ENCODE measurements at regions not wholly inside any gene's neighbourhood (a gene's known extent, or its start where the extent isn't known, plus 50 kb on each side); places are given as distances from the start of the nearest gene placed in this dataset.

DNA sequence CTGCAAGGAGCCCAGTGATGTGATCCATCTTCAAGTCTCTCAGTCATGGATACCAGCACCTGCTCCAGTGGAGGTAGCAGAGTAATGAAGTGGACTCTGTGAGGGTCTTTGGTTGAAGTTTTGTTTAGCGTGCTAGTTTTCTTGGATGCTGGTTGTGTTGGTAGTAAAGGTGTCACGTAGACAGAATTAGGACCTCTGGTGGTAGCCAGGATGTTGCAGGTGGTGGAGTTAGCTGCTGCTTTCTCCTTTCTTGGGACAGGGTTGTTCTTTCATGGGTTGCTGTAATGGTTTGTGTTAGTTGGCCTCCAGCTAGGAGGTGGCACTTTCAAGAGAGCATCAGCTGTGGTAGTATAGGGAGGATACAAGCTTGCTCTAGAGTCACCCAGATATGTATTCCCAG, 125.2 kb downstream of the ANXA2 start:
- no peak for TF ChIP-seq POLR2A (IDR thresholded peaks at IDR 0.05)
- TF ChIP-seq POLR2AphosphoS5 (IDR thresholded peaks at IDR 0.05): no peak
- TF ChIP-seq, protein P1, sequence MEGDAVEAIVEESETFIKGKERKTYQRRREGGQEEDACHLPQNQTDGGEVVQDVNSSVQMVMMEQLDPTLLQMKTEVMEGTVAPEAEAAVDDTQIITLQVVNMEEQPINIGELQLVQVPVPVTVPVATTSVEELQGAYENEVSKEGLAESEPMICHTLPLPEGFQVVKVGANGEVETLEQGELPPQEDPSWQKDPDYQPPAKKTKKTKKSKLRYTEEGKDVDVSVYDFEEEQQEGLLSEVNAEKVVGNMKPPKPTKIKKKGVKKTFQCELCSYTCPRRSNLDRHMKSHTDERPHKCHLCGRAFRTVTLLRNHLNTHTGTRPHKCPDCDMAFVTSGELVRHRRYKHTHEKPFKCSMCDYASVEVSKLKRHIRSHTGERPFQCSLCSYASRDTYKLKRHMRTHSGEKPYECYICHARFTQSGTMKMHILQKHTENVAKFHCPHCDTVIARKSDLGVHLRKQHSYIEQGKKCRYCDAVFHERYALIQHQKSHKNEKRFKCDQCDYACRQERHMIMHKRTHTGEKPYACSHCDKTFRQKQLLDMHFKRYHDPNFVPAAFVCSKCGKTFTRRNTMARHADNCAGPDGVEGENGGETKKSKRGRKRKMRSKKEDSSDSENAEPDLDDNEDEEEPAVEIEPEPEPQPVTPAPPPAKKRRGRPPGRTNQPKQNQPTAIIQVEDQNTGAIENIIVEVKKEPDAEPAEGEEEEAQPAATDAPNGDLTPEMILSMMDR (IDR thresholded peaks at IDR 0.05): no peak
- TF ChIP-seq EP300 (IDR thresholded peaks at IDR 0.05): no peak

Measured in stomach (tissue), 4 donors.